H9 (cell line): ENCODE measurements at regions not wholly inside any gene's neighbourhood (a gene's known extent, or its start where the extent isn't known, plus 50 kb on each side); places are given as distances from the start of the nearest gene placed in this dataset.

Source experiments
- DNase-seq: peaks from one replicate; pipeline ENCODE4 v3.0.0-alpha.2; 2017
- H2AFZ ChIP-seq: one replicate; pipeline ENCODE4 v1.6.1; 2013; ENCODE audit warnings: mild to moderate bottlenecking, low read length, control low read depth, moderate library complexity
- H2AK5ac ChIP-seq: 2 replicates; pipeline ENCODE4 v1.6.1; 2013; ENCODE audit warnings: low read length, control low read depth, mixed read lengths; ENCODE audit not compliant: insufficient read length
- H2BK120ac ChIP-seq: one replicate; pipeline ENCODE4 v1.6.1; 2013; ENCODE audit warnings: low read depth, mild to moderate bottlenecking, low read length, control low read depth, inconsistent platforms; ENCODE audit not compliant: poor library complexity, severe bottlenecking
- H2BK12ac ChIP-seq: 2 replicates; pipeline ENCODE4 v1.6.1; 2013; ENCODE audit warnings: low read length, control low read depth, mixed read lengths, low read depth; ENCODE audit not compliant: insufficient read length
- H2BK15ac ChIP-seq: 2 replicates; pipeline ENCODE4 v1.6.1; 2013; ENCODE audit warnings: low read depth, low read length, control low read depth
- H2BK20ac ChIP-seq: one replicate; pipeline ENCODE4 v1.6.1; 2013; ENCODE audit warnings: low read depth, mild to moderate bottlenecking, low read length, control low read depth, inconsistent platforms; ENCODE audit not compliant: poor library complexity, severe bottlenecking
- H2BK5ac ChIP-seq: 2 replicates; pipeline ENCODE4 v1.6.1; 2013; ENCODE audit warnings: low read length, control low read depth, mixed read lengths; ENCODE audit not compliant: insufficient read length
- H3K14ac ChIP-seq: 2 replicates; pipeline ENCODE4 v1.6.1; 2013; ENCODE audit warnings: low read length, control low read depth; ENCODE audit not compliant: insufficient read depth
- H3K18ac ChIP-seq: 2 replicates; pipeline ENCODE4 v1.6.1; 2013; ENCODE audit warnings: low read depth, mild to moderate bottlenecking, mixed read lengths, low read length, control low read depth; ENCODE audit not compliant: insufficient read length
- H3K23ac ChIP-seq: 2 replicates; pipeline ENCODE4 v1.6.1; 2013; ENCODE audit warnings: low read length, control low read depth, mixed read lengths, low read depth; ENCODE audit not compliant: insufficient read length
- H3K23me2 ChIP-seq: 2 replicates; pipeline ENCODE4 v1.6.1; 2013; ENCODE audit warnings: low read depth, mild to moderate bottlenecking, mixed read lengths, low read length, control low read depth; ENCODE audit not compliant: insufficient read length, poor library complexity, severe bottlenecking
- H3K27ac ChIP-seq: 2 replicates; pipeline ENCODE4 v1.5.1; 2013; ENCODE audit warnings: low read length, control low read depth, mixed read lengths, low read depth; ENCODE audit not compliant: insufficient read length
- H3K27me3 ChIP-seq: 2 replicates; pipeline ENCODE4 v1.6.1; 2013; ENCODE audit warnings: low read length, control low read depth, inconsistent platforms; ENCODE audit not compliant: insufficient read depth
- H3K4ac ChIP-seq: 2 replicates; pipeline ENCODE4 v1.6.1; 2013; ENCODE audit warnings: low read depth, mild to moderate bottlenecking, control low read depth, inconsistent platforms, low read length, moderate library complexity
- H3K4me1 ChIP-seq: 2 replicates; pipeline ENCODE4 v1.6.1; 2013; ENCODE audit warnings: low read length, control low read depth, inconsistent platforms; ENCODE audit not compliant: insufficient read depth
- H3K4me2 ChIP-seq: 2 replicates; pipeline ENCODE4 v1.6.1; 2013; ENCODE audit warnings: low read length, control low read depth, mixed read lengths; ENCODE audit not compliant: insufficient read length, insufficient read depth
- H3K56ac ChIP-seq: 2 replicates; pipeline ENCODE4 v1.6.1; 2013; ENCODE audit warnings: low read depth, mild to moderate bottlenecking, mixed read lengths, low read length, control low read depth; ENCODE audit not compliant: insufficient read length
- H3K79me1 ChIP-seq: 2 replicates; pipeline ENCODE4 v1.6.1; 2013; ENCODE audit warnings: low read depth, mild to moderate bottlenecking, moderate library complexity, low read length, control low read depth, inconsistent platforms; ENCODE audit not compliant: insufficient read depth, poor library complexity, severe bottlenecking
- H3K79me2 ChIP-seq: 2 replicates; pipeline ENCODE4 v1.6.1; 2013; ENCODE audit warnings: low read length, control low read depth, inconsistent platforms; ENCODE audit not compliant: insufficient read depth
- H3K9ac ChIP-seq: 2 replicates; pipeline ENCODE4 v1.6.1; 2013; ENCODE audit warnings: low read length, control low read depth, mixed read lengths; ENCODE audit not compliant: insufficient read length; ENCODE audit errors: extremely low read depth
- H3K9me3 ChIP-seq: one replicate; pipeline ENCODE4 v1.6.1; 2013; ENCODE audit warnings: low read depth, low read length, inconsistent platforms; ENCODE audit not compliant: control insufficient read depth
- H3T11ph ChIP-seq: one replicate; pipeline ENCODE4 v1.6.1; 2013; ENCODE audit warnings: mild to moderate bottlenecking, low read length, control low read depth, inconsistent platforms
- H4K20me1 ChIP-seq: one replicate; pipeline ENCODE4 v1.6.1; 2013; ENCODE audit not compliant: control insufficient read depth, insufficient read length, insufficient read depth
- H4K5ac ChIP-seq: 2 replicates; pipeline ENCODE4 v1.6.1; 2013; ENCODE audit warnings: low read depth, mild to moderate bottlenecking, mixed read lengths, low read length, control low read depth; ENCODE audit not compliant: insufficient read length
- H4K8ac ChIP-seq: replicated peaks from 2 replicates; pipeline ENCODE4 v1.6.1; 2013; ENCODE audit warnings: low read length, control low read depth, mixed read lengths, low read depth; ENCODE audit not compliant: insufficient read length
- H4K91ac ChIP-seq: 2 replicates; pipeline ENCODE4 v1.6.1; 2013; ENCODE audit warnings: low read depth, mild to moderate bottlenecking, moderate library complexity, mixed read lengths, low read length, control low read depth; ENCODE audit not compliant: insufficient read length
- H3K27ac Mint-ChIP-seq, 3 experiments: 2 replicates in 2 of 3; 3 replicates in 1 of 3; pipeline ENCODE4 v1.8.0; 2020 to 2021; ENCODE audit warnings: mixed read lengths in 3 of 3, mild to moderate bottlenecking in 1 of 3, moderate library complexity in 1 of 3
- H3K27me3 Mint-ChIP-seq: 2 replicates; pipeline ENCODE4 v1.8.0; 2021; ENCODE audit warnings: low read depth, mild to moderate bottlenecking, moderate library complexity, mixed read lengths
- H3K36me3 Mint-ChIP-seq, 3 experiments: 2 replicates in 2 of 3; 3 replicates in 1 of 3; pipeline ENCODE4 v1.8.0; 2020 to 2021; ENCODE audit warnings: low read depth in 3 of 3, mixed read lengths in 3 of 3; ENCODE audit not compliant: insufficient read depth in 1 of 3
- H3K4me1 Mint-ChIP-seq, 2 experiments: 2 replicates each; pipeline ENCODE4 v1.8.0; 2020; ENCODE audit warnings: mixed read lengths in 2 of 2
- H3K4me3 Mint-ChIP-seq, 2 experiments: 2 replicates in 1 of 2; 3 replicates in 1 of 2; pipeline ENCODE4 v1.8.0; 2020 to 2021; ENCODE audit warnings: mild to moderate bottlenecking in 2 of 2, mixed read lengths in 2 of 2, moderate library complexity in 1 of 2
- H3K9me3 Mint-ChIP-seq, 2 experiments: 2 replicates in 1 of 2; 3 replicates in 1 of 2; pipeline ENCODE4 v1.8.0; 2020; ENCODE audit warnings: mild to moderate bottlenecking in 2 of 2, mixed read lengths in 2 of 2, moderate library complexity in 1 of 2
- TF ChIP-seq, protein P1 (sequence below): fragments of 200-600 bp; sonication (generic); conservative IDR thresholded peaks from 3 replicates; pipeline ENCODE4 v1.8.0; 2021; ENCODE audit warnings: antibody characterized with exemption, mild to moderate bottlenecking

DNA sequence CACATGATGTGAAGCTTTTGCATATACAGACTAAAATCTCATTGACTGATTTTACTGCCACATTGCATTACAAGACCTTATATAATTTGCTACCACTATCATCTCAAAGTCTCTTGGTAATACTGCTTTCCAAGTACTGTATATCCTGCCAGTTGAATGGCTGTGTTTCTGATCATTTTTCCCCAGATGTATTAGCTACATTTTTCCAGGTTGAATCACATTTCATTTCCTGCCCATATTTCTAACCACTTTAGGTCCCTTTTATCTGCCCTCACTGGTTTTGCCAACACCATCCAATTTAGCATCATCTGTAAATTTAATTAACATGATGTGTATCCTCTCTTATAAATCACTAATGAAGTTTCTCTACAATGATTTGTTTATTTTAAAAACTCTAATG is 365.7 kb upstream of the PMFBP1 start:
- H4K8ac ChIP-seq, result no peak overlapping the region
- no peak overlapping the region for H3K27ac ChIP-seq
- no peaks in the 10 kb centered on the region for H3K79me1 ChIP-seq
- no peak overlapping the region for H3K18ac ChIP-seq
- H3T11ph ChIP-seq, result no peak overlapping the region
- H2BK120ac ChIP-seq, result no peak overlapping the region
- H3K23ac ChIP-seq, result no peak overlapping the region
- H3K9ac ChIP-seq, result no peak overlapping the region
- Mint-ChIP-seq H3K4me3 (no peak overlapping the region), H3K36me3 (peaks cover 3 to 10% (median 3%) of the 10 kb centered on the region in 3 experiments; a peak in 5 of 7 replicates), H3K27me3 (no peaks in the 10 kb centered on the region), H3K9me3 (peaks cover 0 to 4% of the 10 kb centered on the region in 2 experiments; a peak in 1 of 5 replicates), H3K4me1 (peaks cover 7 to 8% of the 10 kb centered on the region in 2 experiments), H3K27ac (no peak overlapping the region)
- no peak overlapping the region for H2AK5ac ChIP-seq
- H3K27me3 ChIP-seq, result no peaks in the 10 kb centered on the region
- DNase-seq, result no peak
- no peak overlapping the region for H2BK20ac ChIP-seq
- H3K14ac ChIP-seq, result no peak overlapping the region
- H4K91ac ChIP-seq, result no peak overlapping the region
- no peaks in the 10 kb centered on the region for H3K9me3 ChIP-seq
- H3K4ac ChIP-seq, result no peak overlapping the region
- no peaks in the 10 kb centered on the region for H3K23me2 ChIP-seq
- no peaks in the 10 kb centered on the region for H4K20me1 ChIP-seq
- no peak overlapping the region for H3K4me2 ChIP-seq
- no peaks in the 10 kb centered on the region for H3K79me2 ChIP-seq
- H2BK5ac ChIP-seq, result no peak overlapping the region
- H2AFZ ChIP-seq, result no peak overlapping the region
- TF ChIP-seq, protein P1, sequence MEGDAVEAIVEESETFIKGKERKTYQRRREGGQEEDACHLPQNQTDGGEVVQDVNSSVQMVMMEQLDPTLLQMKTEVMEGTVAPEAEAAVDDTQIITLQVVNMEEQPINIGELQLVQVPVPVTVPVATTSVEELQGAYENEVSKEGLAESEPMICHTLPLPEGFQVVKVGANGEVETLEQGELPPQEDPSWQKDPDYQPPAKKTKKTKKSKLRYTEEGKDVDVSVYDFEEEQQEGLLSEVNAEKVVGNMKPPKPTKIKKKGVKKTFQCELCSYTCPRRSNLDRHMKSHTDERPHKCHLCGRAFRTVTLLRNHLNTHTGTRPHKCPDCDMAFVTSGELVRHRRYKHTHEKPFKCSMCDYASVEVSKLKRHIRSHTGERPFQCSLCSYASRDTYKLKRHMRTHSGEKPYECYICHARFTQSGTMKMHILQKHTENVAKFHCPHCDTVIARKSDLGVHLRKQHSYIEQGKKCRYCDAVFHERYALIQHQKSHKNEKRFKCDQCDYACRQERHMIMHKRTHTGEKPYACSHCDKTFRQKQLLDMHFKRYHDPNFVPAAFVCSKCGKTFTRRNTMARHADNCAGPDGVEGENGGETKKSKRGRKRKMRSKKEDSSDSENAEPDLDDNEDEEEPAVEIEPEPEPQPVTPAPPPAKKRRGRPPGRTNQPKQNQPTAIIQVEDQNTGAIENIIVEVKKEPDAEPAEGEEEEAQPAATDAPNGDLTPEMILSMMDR, result no peak
- no peak overlapping the region for H4K5ac ChIP-seq
- no peak overlapping the region for H3K56ac ChIP-seq
- H2BK15ac ChIP-seq, result no peak overlapping the region
- H3K4me1 ChIP-seq, result no peaks in the 10 kb centered on the region
- H2BK12ac ChIP-seq, result no peak overlapping the region
